ENCODE measurements at regions not wholly inside any gene's neighbourhood (a gene's known extent, or its start where the extent isn't known, plus 50 kb on each side); places are given as distances from the start of the nearest gene placed in this dataset.

DNA sequence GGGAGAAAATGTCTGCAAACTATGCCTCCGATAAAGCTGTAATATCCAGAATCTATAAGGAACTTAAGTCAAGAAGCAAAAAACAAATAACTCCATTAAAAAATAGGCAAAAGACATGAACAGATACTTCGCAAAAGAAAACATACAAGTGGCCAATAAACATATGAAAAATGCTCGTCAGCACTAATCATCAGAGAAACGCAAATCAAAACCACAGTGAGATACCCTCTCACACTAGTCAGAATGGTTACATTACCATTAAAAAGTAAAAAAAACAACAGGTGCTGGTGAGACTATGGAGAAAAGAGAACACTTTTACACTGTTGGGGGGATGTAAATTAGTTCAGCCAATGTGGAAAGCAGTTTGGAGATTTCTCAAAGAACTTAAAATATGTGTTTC, 498.5 kb upstream of the GRM7 start:
- Histone ChIP-seq H2AFZ (ENCODE audit: low read depth, low read length) (no peak overlapping the region), H3K79me2 (replicated peaks; ENCODE audit: insufficient read depth, low read length) (no peaks in the 10 kb centered on the region), H3K36me3 (ENCODE audit: insufficient read depth, low read length) (no peaks in the 10 kb centered on the region), H3K4me2 (ENCODE audit: low read length) (no peak overlapping the region), H3F3A (ENCODE audit: insufficient read depth, low read length, poor library complexity, severe bottlenecking) (no peaks in the 10 kb centered on the region), H3K9ac (ENCODE audit: low read length) (no peak overlapping the region), H3K9me3 (ENCODE audit: low read length) (no peaks in the 10 kb centered on the region), H3K27me3 (ENCODE audit: insufficient read depth, low read depth, low read length) (no peaks in the 10 kb centered on the region), H3K27ac (ENCODE audit: low read length) (no peak overlapping the region), H3K4me3 (ENCODE audit: low read length) (no peak overlapping the region), H3K9me2 (ENCODE audit: insufficient read depth, low read length) (no peaks in the 10 kb centered on the region), H4K20me1 (ENCODE audit: insufficient read depth) (no peaks in the 10 kb centered on the region)
- no peak for TF ChIP-seq MXI1 (conservative IDR thresholded peaks at IDR 0.05; ENCODE audit: poor library complexity, severe bottlenecking)

DNA sequence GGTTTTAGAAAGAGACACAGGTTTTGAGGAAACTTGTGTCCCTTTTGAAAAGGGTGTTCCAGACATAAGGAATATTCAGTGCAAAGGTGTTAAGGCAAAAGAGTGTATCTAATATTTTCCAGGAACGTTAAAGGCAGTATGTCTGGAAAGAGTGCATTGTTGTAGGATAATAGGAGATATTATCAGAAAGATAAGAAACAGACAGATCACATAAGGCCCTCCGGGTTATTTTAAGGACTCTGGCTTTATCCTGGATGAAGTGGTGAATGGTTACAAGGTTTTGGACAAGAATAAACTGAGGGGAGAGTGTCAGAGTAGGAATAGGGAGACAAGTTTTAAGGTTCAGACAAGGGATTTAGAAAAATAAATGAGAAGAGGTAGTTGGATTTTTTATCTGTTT, 493.7 kb upstream of the GRM7 start:
- no peak overlapping the region for H3K4me3 ChIP-seq (ENCODE audit: low read length)
- no peaks in the 10 kb centered on the region for H3K9me3 ChIP-seq (ENCODE audit: low read length)
- no peaks in the 10 kb centered on the region for H4K20me1 ChIP-seq (ENCODE audit: insufficient read depth)
- H2AFZ ChIP-seq (ENCODE audit: low read depth, low read length) = no peak overlapping the region
- H3K79me2 ChIP-seq (replicated peaks; ENCODE audit: insufficient read depth, low read length) = no peaks in the 10 kb centered on the region
- TF ChIP-seq EP300 (conservative IDR thresholded peaks at IDR 0.05; ENCODE audit: poor library complexity, severe bottlenecking) (no peak), EZH2 (IDR thresholded peaks at IDR 0.05; ENCODE audit: borderline replicate concordance, insufficient read depth, low read length, poor library complexity, severe bottlenecking) (no peak), POLR2AphosphoS5 (IDR thresholded peaks at IDR 0.05) (no peak), SMC3 (conservative IDR thresholded peaks at IDR 0.05; ENCODE audit: poor library complexity) (no peak)
- TF ChIP-seq, protein P1, sequence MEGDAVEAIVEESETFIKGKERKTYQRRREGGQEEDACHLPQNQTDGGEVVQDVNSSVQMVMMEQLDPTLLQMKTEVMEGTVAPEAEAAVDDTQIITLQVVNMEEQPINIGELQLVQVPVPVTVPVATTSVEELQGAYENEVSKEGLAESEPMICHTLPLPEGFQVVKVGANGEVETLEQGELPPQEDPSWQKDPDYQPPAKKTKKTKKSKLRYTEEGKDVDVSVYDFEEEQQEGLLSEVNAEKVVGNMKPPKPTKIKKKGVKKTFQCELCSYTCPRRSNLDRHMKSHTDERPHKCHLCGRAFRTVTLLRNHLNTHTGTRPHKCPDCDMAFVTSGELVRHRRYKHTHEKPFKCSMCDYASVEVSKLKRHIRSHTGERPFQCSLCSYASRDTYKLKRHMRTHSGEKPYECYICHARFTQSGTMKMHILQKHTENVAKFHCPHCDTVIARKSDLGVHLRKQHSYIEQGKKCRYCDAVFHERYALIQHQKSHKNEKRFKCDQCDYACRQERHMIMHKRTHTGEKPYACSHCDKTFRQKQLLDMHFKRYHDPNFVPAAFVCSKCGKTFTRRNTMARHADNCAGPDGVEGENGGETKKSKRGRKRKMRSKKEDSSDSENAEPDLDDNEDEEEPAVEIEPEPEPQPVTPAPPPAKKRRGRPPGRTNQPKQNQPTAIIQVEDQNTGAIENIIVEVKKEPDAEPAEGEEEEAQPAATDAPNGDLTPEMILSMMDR (IDR thresholded peaks at IDR 0.05; ENCODE audit: poor library complexity, severe bottlenecking) = no peak
- H3K9me2 ChIP-seq (ENCODE audit: insufficient read depth, low read length) = no peaks in the 10 kb centered on the region
- H3K36me3 ChIP-seq (ENCODE audit: insufficient read depth, low read length) = no peaks in the 10 kb centered on the region
- no peak overlapping the region for H3K4me2 ChIP-seq (ENCODE audit: low read length)
- H3K9ac ChIP-seq (ENCODE audit: low read length) = no peak overlapping the region
- no peaks in the 10 kb centered on the region for H3F3A ChIP-seq (ENCODE audit: insufficient read depth, low read length, poor library complexity, severe bottlenecking)
- no peak overlapping the region for H3K27ac ChIP-seq (ENCODE audit: low read length)
- H3K27me3 ChIP-seq (ENCODE audit: insufficient read depth, low read depth, low read length) = no peaks in the 10 kb centered on the region

GRCh38 chr3:6392123-6392522, 468.8 kb upstream of the GRM7 start:
- H3K4me3 ChIP-seq (ENCODE audit: low read length) = no peak overlapping the region
- H3K4me2 ChIP-seq (ENCODE audit: low read length) = no peak overlapping the region
- no peak overlapping the region for H3K9ac ChIP-seq (ENCODE audit: low read length)
- no peak overlapping the region for H2AFZ ChIP-seq (ENCODE audit: low read depth, low read length)
- no peaks in the 10 kb centered on the region for H3F3A ChIP-seq (ENCODE audit: insufficient read depth, low read length, poor library complexity, severe bottlenecking)
- H3K79me2 ChIP-seq (replicated peaks; ENCODE audit: insufficient read depth, low read length) = no peaks in the 10 kb centered on the region
- no peaks in the 10 kb centered on the region for H3K9me2 ChIP-seq (ENCODE audit: insufficient read depth, low read length)
- no peaks in the 10 kb centered on the region for H3K27me3 ChIP-seq (ENCODE audit: insufficient read depth, low read depth, low read length)
- no peaks in the 10 kb centered on the region for H3K9me3 ChIP-seq (ENCODE audit: low read length)
- H4K20me1 ChIP-seq (ENCODE audit: insufficient read depth) = no peaks in the 10 kb centered on the region
- no peak for TF ChIP-seq TAF1 (IDR thresholded peaks at IDR 0.05; ENCODE audit: low read depth)
- TF ChIP-seq EZH2 (IDR thresholded peaks at IDR 0.05; ENCODE audit: borderline replicate concordance, insufficient read depth, low read length, poor library complexity, severe bottlenecking) = no peak
- TF ChIP-seq, protein P1 (IDR thresholded peaks at IDR 0.05; ENCODE audit: poor library complexity, severe bottlenecking) = no peak
- H3K27ac ChIP-seq (ENCODE audit: low read length) = no peak overlapping the region
- H3K36me3 ChIP-seq (ENCODE audit: insufficient read depth, low read length) = no peaks in the 10 kb centered on the region
